ENCODE measurements at regions not wholly inside any gene's neighbourhood (a gene's known extent, or its start where the extent isn't known, plus 50 kb on each side); places are given as distances from the start of the nearest gene placed in this dataset.

- TF ChIP-seq CTCF (IDR thresholded peaks at IDR 0.05) (no peak), EZH2 (IDR thresholded peaks at IDR 0.05; ENCODE audit: borderline replicate concordance, insufficient read depth, low read depth, low read length, poor library complexity, severe bottlenecking) (no peak)
Measured at GRCh38 chr6:98711380-98711779, 123.0 kb upstream of the POU3F2 start.

Data from B cell (primary cell).